GM18511 (cell line): ENCODE measurements at regions not wholly inside any gene's neighbourhood (a gene's known extent, or its start where the extent isn't known, plus 50 kb on each side); places are given as distances from the start of the nearest gene placed in this dataset.
"Not testable (repeated sequence)": the region's sequence is repeated elsewhere in the genome, so short reads cannot be mapped to it uniquely, and the experiment has no call there.

ENCODE experiments used
- ATAC-seq: cut with Tn5 transposase; IDR thresholded peaks from one replicate; pipeline ENCODE4 v1.9.1; 2021; ENCODE audit warnings: mild to moderate bottlenecking, moderate library complexity; ENCODE audit not compliant: unreplicated experiment

GRCh38 chr1:74937176-74937575 is 197.0 kb upstream of the LHX8 start:
- ATAC-seq: no peak

DNA sequence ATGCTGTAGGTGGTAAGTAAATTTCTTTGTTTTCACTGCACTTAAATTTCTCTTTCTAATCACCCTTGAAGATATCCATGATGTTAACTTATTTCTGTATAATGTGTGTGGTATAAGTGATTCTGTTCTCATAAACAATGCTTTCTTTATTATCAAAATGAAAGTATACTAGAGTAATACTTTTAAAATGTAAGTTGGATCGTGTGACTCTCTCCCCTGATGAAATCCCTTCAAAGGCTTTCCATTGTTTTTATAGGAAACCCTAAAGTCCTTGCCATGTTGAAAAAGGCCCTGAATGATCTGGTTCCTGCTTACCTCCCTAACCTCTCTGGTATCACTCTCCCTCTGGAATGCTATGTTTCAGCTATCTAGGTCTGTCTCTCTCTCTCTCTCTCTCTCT is 191.1 kb upstream of the LHX8 start:
- ATAC-seq: no peak

- ATAC-seq: no peak
These were observed 187.8 kb upstream of the LHX8 start for GRCh38 chr1:74946388-74946787.

DNA sequence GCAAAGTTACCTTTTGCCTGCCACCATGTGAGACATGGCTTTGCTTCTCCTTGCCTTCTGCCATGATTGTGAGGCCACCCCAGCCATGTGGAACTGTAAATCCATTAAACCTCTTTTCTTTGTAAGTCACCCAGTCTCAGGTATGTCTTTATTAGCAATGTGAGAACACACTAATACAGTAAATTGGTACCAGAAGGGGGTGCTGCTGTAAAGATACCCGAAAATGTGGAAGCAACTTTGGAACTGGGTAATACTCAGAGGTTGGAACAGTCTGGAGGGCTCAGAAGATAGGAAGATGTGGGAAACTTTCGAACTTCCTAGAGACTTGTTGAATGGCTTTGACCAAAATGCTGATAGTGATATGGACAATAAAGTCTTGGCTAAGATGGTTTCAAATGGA is 184.8 kb upstream of the LHX8 start:
- not testable (repeated sequence) for ATAC-seq

- not testable (repeated sequence) for ATAC-seq
These were observed 182.2 kb upstream of the LHX8 start for GRCh38 chr1:74951981-74952380.

- ATAC-seq: no peak
These were observed 181.4 kb upstream of the LHX8 start for GRCh38 chr1:74952786-74953185.

GRCh38 chr1:74953622-74954021 is 180.6 kb upstream of the LHX8 start:
- ATAC-seq: no peak

DNA sequence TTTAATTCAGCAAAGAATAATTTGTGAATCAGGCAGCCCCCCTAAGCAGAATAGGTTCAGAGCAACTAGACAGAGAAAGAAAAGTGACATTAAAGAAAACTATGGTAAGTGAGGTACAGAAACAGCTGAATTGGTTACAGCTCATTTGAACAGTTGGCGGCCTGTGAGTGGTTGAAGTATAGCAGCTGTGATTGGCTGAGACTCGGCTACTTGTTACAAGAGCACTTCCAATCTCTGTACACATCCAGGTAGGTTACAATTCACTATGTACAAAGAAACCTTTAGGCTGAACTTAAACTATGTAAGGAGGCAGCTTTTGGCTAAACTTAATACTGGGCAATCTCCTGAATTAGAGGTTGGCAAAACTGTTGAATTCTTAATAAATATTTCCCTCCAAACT is 171.1 kb upstream of the LHX8 start:
- no peak for ATAC-seq

DNA sequence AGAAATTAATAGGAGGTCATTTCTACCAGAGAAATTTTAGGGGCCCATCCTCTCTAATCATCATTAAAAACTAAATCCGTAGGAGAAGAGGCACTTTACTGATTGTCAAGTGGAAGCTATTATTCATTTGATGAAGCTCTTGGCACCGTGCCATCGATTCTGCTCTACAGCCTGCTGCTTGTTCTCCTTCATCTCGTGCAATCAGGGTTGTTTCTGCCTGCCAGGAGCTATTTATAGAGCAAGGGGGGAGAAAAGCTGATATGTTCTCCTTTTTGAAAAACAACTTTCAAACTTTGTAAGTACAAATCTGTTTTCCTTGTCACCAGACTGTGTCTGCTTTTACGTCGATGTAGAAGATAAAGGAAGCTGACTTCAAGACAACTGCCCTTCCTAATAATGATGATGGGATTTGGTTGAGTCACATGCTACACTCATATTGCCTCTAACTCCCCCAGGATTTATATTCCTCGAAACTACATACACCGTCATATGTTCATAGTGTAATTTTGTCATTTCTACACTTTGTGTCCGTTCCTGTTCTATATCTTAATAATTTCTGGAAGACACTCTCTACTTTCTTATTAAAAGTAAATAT is 169.6 kb upstream of the LHX8 start:
- ATAC-seq: no peak

DNA sequence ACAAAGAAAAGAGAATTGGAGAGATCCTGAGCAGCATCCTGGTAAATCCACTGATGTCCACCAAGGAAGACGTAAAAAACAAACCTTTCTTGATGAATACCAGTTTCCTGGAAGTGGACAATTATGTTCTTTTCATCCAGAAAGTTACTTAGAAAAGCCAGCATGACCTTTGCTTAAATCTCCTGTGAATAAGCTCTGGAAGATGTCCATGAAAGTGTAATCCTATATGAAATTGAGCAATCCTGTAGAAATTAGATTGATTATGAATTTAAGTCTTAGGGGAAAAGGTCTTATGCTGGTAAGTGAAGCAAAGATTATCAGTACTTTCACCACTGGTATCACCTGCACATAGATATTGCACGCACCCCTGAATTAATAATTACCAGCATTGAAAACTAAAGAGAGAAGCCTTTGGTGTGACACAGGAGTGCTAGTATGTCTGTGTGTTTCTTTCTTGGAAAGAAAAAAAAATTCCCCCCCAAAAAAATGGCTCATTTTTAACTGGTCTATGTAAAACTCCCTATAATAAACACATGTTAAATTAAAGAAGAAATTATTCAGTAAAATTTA is 164.5 kb upstream of the LHX8 start:
- no peak for ATAC-seq

DNA sequence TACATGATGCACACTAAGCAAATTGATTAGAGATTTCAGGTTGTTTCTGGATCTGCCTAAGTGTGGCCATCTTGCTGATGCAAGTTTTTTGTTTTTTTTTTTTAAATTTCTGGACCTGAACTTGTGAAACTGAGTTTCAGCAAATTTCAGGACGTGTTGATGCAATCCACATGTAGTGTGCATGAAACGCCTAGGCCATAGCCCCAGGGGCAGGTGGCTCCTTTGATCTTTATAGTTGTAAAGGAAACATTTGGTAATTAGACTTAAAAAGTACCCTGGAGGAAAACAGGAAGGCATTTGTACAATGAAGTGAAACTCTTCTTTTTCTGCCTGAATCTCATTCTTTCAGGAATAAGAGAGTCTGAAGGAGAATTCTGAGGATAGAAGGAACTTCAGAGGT is 162.2 kb upstream of the LHX8 start:
- no peak for ATAC-seq

- no peak for ATAC-seq
These were observed 157.7 kb upstream of the LHX8 start for GRCh38 chr1:74976491-74976890.

GRCh38 chr1:74992448-74992847 is 141.7 kb upstream of the LHX8 start:
- ATAC-seq: not testable (repeated sequence)

DNA sequence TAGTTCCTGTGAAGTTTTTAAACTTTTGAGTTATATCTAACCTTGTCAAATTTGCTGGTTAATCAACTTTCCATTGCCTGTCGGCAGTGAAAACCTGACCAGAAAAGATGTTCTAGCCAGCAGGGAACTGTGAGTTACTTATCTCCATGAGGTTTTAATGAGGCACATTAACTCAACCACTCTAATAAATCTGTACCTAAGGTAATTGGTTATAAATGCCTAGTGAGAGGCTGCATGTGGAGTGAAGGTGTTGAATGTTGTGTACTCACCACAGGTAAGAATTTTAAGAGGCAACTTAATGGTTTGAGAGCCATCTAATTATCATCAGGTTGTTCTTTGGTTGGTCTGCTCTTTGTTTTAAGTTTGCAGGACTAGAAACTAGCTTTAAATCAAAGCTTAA is 138.4 kb upstream of the LHX8 start:
- ATAC-seq: no peak

DNA sequence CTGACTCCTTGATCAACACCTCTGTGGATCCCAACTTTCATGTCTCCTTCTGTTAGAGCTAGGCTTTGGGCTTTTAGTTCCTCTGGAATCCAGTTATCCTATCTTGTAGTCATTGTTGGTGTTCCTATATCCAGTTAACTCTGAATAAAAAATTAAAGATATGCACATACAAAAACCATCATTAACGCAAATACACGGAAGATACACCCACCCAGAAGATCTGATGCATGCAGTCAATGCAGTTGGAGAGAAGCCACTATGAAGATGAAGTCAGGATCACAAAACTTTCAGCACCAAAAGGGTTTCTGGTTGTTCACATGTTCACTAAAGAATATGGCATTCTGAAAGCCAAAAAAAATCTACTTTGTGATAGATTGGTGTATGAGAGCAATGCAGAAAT is 123.6 kb upstream of the LHX8 start:
- no peak for ATAC-seq

DNA sequence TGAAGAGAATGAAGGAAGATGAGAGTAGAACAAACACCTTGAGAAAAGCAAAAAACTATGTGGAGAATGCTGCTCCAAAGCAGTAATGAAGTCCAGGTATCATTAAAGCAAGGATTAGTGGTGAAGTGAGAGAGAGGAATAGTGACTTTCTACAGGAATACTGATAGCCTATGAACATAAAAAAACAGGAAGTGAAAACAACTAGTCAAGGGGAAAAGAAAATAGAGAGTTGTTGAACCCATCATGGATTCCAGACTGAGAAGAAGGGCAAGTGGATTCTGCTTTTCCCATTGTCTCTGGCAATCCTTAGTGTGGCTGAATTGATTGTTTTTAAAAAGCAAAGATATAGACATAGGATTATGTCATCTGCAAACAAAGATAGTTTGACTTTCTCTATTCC is 119.9 kb upstream of the LHX8 start:
- no peak for ATAC-seq

GRCh38 chr1:75023005-75023404 is 111.2 kb upstream of the LHX8 start:
- no peak for ATAC-seq

GRCh38 chr1:75034376-75034775 is 99.8 kb upstream of the LHX8 start:
- no peak for ATAC-seq

- no peak for ATAC-seq
These were observed 98.7 kb upstream of the LHX8 start for GRCh38 chr1:75035536-75035935.

GRCh38 chr1:75053207-75053606 is 81.0 kb upstream of the LHX8 start:
- no peak for ATAC-seq

GRCh38 chr1:75058424-75058823 is 75.8 kb upstream of the LHX8 start:
- no peak for ATAC-seq

GRCh38 chr1:75062111-75062510 is 72.1 kb upstream of the LHX8 start:
- no peak for ATAC-seq

DNA sequence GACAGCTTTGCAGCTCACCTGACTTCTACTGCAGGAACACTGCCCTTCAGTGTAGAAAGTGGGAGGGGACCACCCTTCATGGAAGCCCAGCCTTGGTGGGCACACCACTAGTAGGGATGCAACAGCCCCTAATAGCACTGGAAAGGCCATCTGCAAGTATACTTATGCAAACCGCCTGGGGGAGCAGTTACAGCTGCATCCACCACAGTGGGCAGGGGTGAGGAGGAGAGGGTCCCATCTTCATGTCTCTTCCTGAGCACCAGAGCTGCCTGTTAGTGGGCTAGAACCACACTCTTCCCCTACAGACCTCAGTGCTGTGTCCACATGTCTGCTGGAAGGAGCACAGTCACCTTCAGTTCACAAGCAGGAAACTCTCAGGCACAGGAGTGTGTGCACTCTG is 66.2 kb upstream of the LHX8 start:
- ATAC-seq: no peak
